ENCODE measurements at regions not wholly inside any gene's neighbourhood (a gene's known extent, or its start where the extent isn't known, plus 50 kb on each side); places are given as distances from the start of the nearest gene placed in this dataset.

DNA sequence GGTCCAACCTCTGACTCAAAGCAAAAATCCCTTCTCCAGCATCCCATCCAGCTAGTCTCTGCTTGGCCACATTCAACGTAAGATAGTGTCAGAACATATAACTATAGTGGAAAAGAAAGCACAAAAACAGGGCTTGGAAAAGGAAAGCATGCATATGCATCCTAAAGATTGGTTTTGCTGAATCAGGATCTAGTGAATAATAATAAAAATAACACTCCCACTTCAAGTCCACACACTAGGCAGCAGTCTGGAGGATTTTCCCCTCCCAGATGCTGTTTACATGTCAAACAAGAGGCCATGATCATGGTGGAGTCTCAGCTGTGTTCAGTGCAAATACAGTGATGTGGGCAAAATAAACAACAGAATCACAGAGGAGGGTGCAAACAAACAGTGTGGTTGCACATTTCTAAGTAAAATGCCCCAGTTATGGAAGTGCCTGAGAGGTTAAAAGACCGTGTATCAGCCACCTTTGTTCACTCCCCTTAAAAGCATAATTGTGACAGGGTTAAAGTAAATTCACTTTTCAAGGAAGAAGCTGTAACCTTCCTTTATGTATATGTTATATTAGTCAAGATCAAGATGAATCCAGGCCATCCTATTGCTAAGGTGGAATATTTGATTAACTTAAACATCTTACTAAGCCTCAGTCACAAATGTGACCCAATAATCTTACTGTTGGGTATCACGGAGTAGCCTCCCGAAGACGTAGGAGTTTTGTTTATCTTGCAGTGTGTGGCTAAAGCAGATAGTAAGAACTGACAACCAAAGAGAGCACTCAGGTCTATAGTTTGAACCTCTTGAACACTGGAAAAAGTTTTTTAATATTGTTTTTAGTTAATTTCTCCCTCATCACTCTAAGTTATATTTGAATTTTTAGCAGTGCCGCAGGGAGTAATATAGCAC is 424.5 kb downstream of the SOX2 start:
- H3K4me3 ChIP-seq = no peak overlapping the region
- intact Hi-C loops (cut with DNase I; ENCODE audit: low total_unique reads) = no loop called here
- H3K36me3 ChIP-seq (ENCODE audit: low read depth, missing control alignments) = no peaks in the 10 kb centered on the region
- no peaks in the 10 kb centered on the region for H3K4me1 ChIP-seq
- H3K27ac ChIP-seq = no peak overlapping the region
- DNase-seq = no peak
- H3K27me3 ChIP-seq = no peaks in the 10 kb centered on the region
- no peaks in the 10 kb centered on the region for H3K9me3 ChIP-seq
- no peak for TF ChIP-seq CTCF (IDR thresholded peaks at IDR 0.05)
- no peak for TF ChIP-seq POLR2A (IDR thresholded peaks at IDR 0.05)
- 63 to 68% methylated on average over 6 of the region's 6 CpGs for WGBS, 2 donors

- no peaks in the 10 kb centered on the region for H3K9me3 ChIP-seq
- no peaks in the 10 kb centered on the region for H3K4me1 ChIP-seq
- DNase-seq = no peak
- H3K4me3 ChIP-seq = no peak overlapping the region
- H3K36me3 ChIP-seq (ENCODE audit: low read depth, missing control alignments) = no peaks in the 10 kb centered on the region
- H3K27ac ChIP-seq = no peak overlapping the region
- H3K27me3 ChIP-seq = no peaks in the 10 kb centered on the region
- intact Hi-C loops (cut with DNase I; ENCODE audit: low total_unique reads) = no loop called here
- WGBS, 2 donors = 55 to 78% methylated on average over 1 of the region's 1 CpG
- no peak for TF ChIP-seq CTCF (IDR thresholded peaks at IDR 0.05)
- TF ChIP-seq POLR2A (IDR thresholded peaks at IDR 0.05) = no peak
Observed at GRCh38 chr3:182138393-182138792, 426.7 kb downstream of the SOX2 start.

DNA sequence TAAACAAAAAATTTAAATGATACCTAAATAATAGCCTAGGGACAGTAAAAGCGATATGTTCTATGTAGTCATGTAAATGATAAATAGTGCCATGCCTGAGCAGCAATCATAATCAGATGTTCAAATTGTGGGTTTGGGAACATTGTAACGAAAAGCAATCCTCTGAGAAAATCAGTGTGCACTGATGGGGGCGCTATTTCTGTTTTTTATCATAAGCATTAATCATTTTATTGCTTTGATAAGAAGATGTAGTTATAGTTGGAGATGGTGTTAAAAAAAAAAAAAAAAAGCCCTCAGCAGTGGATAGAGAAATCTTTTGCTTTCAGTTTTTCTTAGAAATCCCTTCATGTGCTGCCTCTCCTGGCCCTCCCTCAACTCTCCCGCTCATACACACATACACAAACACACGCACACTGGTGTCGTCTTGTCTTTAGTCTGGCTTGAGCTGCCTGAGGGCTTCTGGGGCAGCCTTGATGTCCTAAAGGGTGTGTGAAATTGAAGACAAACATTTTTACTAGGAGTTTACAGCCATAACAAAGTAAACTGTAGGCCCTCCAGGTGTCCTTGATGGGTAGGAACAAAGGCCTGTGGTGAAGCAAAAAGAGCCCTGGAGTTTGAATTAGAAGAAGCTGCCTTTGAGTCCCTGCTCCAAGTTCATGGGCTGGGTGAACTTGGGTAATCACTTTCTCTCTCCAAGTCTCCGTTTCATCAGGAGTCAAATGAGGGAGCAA is 428.1 kb downstream of the SOX2 start:
- H3K4me1 ChIP-seq = no peaks in the 10 kb centered on the region
- TF ChIP-seq CTCF (IDR thresholded peaks at IDR 0.05) = no peak
- no peak for TF ChIP-seq POLR2A (IDR thresholded peaks at IDR 0.05)
- no peak for DNase-seq
- intact Hi-C loops (cut with DNase I; ENCODE audit: low total_unique reads) = no loop called here
- H3K9me3 ChIP-seq = no peaks in the 10 kb centered on the region
- no peak overlapping the region for H3K4me3 ChIP-seq
- H3K36me3 ChIP-seq (ENCODE audit: low read depth, missing control alignments) = no peaks in the 10 kb centered on the region
- 69 to 72% methylated on average over 7 of the region's 7 CpGs for WGBS, 2 donors
- no peak overlapping the region for H3K27ac ChIP-seq
- H3K27me3 ChIP-seq = no peaks in the 10 kb centered on the region

- no peaks in the 10 kb centered on the region for H3K4me1 ChIP-seq
- no peak for TF ChIP-seq CTCF (IDR thresholded peaks at IDR 0.05)
- TF ChIP-seq POLR2A (IDR thresholded peaks at IDR 0.05) = no peak
- DNase-seq = no peak
- WGBS, 2 donors = 30 to 47% methylated on average over 2 of the region's 2 CpGs
- no peaks in the 10 kb centered on the region for H3K9me3 ChIP-seq
- H3K4me3 ChIP-seq = no peak overlapping the region
- H3K36me3 ChIP-seq (ENCODE audit: low read depth, missing control alignments) = no peaks in the 10 kb centered on the region
- H3K27ac ChIP-seq = no peak overlapping the region
- intact Hi-C loops (cut with DNase I; ENCODE audit: low total_unique reads) = no loop called here
- no peaks in the 10 kb centered on the region for H3K27me3 ChIP-seq
Observed at GRCh38 chr3:182142928-182143327, 431.2 kb downstream of the SOX2 start.

Data from testis (tissue), 2 donors.